ENCODE measurements at regions not wholly inside any gene's neighbourhood (a gene's known extent, or its start where the extent isn't known, plus 50 kb on each side); places are given as distances from the start of the nearest gene placed in this dataset.

GRCh38 chr1:104648269-104648691 lies 898.6 kb downstream of the AMY1C start:
- TF ChIP-seq POLR2A (IDR thresholded peaks at IDR 0.05): no peak
- TF ChIP-seq CTCF (IDR thresholded peaks at IDR 0.05): no peak
